ENCODE measurements at regions not wholly inside any gene's neighbourhood (a gene's known extent, or its start where the extent isn't known, plus 50 kb on each side); places are given as distances from the start of the nearest gene placed in this dataset.

- TF ChIP-seq CTCF (conservative IDR thresholded peaks at IDR 0.05 in 1 of 2, IDR thresholded peaks at IDR 0.05 in 1 of 2; ENCODE audit: low read depth in 1 of 2, low read length in 2 of 2), result no peak
- no peak for TF ChIP-seq EZH2 (IDR thresholded peaks at IDR 0.05; ENCODE audit: low read length, missing control alignments)
These were observed 51.5 kb downstream of the CHRM3 start for GRCh38 chr1:239437822-239438221.
